EH (cell line): ENCODE measurements at regions not wholly inside any gene's neighbourhood (a gene's known extent, or its start where the extent isn't known, plus 50 kb on each side); places are given as distances from the start of the nearest gene placed in this dataset.
A peak's percentile ranks its signal among the peaks of the same experiment; 100 is the strongest.
"Not testable (repeated sequence)": the region's sequence is repeated elsewhere in the genome, so short reads cannot be mapped to it uniquely, and the experiment has no call there.

ENCODE experiments used
- DNase-seq: peaks from one replicate; pipeline ENCODE4 v3.0.0-alpha.2; 2015; ENCODE audit warnings: low read depth

DNA sequence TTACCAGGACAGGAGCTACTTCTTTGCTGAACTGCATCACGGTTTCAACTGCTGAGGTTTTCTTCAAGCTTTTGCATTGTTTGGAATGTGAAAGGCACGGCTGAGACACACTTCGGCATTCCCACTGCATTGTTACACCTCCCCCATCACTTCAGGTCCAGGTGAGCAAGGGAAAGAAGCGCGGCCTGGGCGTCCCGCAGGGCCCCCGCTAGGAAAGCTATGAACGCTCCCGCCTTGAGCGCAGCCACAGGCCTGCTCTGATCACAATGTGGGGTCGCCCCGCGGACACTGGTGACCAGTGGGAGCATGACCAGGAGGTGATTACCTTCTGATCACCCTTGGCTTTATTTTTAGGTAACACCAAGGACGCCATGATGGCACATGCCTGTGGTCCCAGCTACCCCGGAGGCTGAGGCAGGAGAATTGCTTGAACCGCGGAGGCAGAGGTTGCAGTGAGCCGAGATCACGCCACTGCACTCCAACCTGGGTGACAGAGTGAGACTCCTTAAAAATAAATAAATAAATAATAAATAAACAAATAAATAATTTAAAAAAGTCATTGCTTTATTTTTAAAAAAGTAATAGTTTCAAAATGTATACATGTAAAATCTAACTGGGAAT lies 82.2 kb upstream of the ANTXRL start:
- DNase-seq: not testable (repeated sequence)

DNA sequence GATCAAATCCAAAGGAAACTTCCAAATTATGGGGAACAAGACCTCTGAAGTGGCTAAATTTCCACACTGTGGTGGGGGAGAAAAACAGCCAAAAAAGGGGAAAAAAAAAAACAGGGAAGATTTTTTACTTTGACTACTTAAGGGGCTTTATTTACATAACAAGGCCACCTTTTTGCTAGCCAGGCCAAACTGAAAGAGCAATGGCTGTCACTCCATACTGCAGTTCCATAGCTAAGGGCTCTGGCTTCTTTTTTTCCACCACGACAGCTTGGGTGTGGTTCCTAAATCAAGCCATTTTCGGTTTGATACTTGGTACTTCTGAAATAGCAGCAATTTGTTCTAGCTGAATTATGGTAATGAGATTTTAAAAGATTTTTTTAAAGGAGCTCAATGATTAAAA lies 76.4 kb upstream of the ANTXRL start:
- DNase-seq: not testable (repeated sequence)

DNA sequence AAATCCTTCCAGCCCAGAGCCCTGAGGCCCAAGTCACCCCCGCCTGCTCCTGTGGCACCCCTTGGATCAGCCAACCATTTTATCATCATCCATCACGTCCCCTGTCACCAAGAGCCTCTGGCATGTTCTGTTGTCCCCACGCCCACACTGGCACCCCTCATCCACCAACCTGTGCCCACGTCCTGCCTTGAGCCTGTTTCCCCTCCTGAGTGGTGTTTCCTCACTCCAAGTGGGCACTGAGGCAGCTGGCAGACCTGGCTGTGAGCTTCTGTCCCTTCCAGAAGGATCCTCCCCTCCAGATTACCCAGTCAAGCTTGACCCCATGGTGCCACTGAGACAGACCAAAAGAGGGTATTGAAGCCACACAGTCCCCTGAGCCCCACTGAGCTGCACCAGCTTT lies 71.4 kb upstream of the ANTXRL start:
- no peak for DNase-seq

DNA sequence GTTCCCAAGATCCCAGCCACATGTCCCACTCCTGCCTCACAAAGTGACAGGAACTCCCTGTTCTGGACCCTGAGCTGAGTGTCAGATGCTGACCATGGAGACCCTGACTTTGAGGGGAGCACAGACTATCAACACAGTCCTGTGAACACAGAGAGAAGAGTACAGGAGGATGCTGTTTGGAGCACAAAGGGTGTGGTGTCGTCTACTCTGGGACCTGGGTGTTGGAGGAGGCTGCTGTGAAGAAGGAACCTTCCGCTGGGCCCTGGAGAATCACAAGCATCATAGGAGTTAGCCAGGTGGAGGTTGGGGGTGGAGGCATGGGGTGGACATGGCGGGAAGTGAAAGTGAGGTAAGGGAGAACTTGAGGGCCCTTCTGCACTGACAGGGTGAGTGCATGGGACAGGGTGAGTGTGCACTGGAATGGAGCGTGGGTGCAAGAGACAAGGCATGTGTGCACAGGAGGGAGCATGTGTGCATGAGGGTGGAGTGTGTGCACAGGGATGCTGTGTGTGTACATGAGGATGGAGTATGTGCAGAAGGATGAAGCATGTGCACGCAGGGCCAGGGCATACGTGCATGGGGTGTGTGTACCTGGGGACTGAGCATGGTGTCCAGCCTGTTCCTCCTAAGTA lies 70.7 kb upstream of the ANTXRL start:
- no peak for DNase-seq

DNA sequence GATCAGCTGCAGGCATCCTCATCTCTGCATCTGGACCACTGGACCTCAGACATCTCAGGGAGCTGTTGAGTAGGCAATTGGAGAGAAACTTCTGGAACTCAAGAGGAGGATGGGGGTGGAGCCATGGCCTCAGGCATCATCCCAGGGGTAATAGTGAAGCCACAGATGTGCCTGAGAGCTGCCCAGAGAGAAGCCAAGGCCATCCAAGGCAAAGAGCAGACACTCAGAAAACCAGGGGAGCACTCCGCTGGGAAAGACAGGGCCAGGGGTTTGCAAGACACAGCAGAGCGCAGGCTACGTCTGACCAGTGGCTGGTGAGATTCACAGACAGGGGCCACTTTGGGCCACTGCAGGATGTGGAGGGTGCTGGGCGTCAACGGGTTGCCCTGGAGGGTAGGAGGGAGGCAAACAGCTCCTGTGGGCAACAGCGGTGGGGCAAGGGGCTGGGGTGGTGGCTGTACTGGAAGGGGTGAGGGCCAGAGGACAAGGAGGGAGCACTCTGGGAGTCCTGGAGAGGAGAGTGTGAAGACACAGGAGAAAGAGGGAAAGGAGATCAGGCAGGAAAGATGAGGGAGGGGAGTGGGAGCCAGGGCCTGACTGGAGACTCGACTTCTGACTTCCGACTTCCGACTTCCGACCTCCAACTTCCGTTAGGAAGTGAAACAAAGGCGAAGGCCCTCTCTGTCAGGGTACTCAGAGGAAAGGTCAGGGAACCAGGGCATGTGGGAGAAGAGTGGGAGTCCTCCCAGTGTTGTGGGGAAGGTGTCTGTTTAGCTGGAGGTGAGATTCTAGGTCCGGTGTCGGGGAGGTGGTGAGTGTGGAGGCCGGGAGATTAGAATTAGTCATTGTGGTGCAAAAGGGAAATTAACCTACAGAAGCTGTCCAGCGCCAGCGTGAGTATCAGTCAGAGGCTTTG lies 69.7 kb upstream of the ANTXRL start:
- no peak for DNase-seq

DNA sequence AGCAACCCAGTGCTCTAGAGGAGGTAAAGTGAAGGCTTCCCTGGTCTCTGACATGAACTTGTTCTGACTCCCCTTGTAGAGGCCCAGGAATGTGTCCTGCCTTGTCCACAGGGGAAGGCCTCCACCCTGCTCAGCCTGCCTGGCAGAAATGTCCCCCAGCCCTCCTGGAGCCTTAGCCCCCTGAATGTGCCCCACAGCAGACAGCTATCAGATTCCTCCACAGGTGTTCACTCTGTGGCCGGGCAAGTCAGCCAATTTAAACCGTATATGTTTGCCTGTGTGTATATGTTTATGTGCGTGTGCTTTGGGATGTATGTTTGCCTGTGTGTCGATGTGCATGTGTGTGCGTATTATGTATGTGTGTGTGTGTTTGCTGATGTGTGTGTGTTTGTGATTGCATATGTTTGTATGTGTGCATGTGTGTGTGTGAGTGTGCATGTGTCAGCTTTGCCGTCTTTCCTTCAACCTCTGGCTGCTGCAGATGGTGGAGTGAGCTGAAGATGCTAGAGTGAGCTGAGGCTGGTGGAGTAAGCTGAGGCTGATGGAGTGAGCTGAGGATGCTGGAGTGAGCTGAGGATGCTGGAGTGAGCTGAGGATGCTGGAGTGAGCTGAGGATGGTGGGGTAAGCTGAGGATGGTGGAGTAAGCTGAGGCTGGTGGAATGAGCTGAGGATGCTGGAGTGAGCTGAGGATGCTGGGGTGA lies 68.9 kb upstream of the ANTXRL start:
- no peak for DNase-seq

DNA sequence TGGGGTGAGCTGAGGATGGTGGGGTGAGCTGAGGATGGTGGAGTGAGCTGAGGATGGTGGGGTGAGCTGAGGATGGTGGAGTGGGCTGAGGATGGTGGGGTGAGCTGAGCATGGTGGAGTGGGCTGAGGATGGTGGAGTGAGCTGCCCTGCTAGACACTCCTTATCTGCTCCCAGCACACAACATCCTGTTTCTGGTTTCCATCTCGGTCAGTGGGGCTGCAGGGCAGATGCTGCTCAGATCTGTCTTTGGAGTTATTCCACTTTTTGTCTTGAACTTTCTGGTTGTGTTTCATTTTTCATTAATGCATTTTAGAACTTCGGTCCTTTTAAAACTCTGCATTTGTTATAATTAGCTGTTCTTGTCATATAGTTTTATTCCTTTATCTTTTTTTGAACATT lies 67.9 kb upstream of the ANTXRL start:
- no peak for DNase-seq

DNA sequence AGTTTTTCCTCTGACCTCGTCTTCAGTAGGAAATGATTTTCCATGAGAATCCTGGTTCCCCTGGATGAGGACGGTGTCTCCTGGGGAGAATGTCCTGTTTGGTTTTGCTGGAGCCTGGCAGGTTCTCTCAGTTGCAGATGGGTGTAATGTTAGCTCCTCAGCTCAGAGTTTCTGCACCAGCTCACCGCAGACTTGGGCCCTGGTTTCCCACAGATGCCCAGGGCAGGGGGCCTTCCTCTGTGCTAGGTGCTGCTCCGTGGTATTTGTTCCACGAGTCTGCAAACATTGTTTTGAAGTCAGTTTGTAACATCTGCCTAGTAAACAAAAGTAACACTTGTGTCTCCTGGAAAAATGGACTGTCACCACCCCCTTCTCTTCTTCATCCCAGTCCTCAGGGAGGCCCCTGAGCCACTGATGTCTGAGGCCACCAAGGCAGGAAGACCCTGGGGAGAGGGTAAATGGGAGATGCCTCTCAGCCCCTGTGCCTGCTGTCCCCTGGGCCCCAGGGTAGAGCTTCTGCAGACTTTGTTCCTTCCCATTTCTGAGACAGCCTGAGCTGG lies 67.3 kb upstream of the ANTXRL start:
- not testable (repeated sequence) for DNase-seq

DNA sequence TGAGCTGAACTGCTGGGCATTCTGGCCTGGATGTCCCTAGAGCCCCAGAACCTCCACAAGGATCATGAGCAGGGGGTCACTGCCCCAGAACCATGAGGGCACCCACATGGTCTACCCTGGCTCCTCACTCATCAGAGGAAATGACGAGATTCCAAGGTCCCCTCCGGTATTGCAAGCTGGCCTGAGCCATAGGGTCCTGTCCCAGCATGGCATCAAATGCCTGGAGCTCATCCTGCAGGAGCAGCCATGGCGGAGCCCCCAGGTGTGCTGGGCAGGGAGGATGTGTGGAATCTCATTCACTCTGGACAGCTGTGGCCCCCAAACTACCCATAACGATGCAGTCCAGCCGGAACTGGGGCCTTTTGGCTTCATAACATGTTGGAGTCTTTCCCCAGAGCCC lies 66.6 kb upstream of the ANTXRL start:
- no peak for DNase-seq

DNA sequence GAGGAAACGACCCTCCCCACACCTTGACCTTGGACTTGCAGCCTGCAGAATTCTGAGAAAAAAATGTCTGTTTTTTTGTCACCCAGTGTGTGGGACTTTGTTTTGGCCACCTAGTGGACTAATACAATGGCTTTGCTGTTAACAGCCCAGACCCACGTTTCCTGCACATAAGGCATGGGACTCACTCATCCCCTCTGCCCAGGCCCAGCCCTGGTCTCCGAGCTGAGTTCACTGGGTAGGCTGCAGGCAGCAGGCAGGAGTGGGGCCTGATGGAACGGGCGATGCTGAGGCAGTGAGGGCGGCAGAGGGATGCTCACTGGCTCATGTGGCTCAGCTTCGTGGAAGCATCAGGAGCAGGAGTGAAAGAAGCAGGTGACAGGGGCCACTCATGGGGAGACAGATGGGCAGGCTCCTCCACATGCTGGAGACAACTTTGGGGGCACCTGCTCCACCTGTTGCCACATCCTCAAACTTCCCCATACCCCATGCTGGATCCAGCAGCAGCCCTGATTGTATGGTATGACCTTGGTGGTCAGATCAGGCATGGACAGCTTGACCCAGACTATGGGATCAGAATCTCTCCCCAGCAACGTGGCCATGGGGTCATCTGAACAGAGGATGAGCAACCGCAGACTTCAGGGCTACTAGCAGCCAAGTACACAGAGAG lies 65.8 kb upstream of the ANTXRL start:
- no peak for DNase-seq

DNA sequence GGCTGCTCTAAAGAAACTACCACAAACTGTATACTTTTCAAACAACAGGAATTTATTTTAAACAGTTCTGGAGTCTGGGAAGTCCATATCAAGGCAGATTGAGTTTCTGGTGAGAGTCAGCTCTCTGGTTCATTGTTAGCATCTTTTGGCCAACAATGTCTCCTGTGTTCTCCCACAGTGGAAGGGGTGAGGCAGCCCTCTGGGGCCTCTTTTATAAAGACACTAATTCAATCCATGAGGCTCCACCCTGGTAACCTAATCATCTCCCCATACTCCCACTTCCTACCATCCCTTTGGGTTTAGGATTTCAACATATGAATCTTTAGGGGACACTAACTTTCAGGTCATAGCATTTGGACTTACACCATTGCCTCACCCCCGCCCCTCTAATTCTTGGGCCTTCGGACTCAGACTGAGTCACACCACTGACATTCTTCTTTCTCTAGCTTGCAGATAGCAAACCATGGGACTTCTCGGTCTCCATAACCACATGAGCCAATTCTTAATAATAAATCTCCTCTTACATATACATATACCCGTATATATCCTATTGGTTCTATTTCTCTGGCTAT lies 64.3 kb upstream of the ANTXRL start:
- DNase-seq: peak; percentile 20

DNA sequence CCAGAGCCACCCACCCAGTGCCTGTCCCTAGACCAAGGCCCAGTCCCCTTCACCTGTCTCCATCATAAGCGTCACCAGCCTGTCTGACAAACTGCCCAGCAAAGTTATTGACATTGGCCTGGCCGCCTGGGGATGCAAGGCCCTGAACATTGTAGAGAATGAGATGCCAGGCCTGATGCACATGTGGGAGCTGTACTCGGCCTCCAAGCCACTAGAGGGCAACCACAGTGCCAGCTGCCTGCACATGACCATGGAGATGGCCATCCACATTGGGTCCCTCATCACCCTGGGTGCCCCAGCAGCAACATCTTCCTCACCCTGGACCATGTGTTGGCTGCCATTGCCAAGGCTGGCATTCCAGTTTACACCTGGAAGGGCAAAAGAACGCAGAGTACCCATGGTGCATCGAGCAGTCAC lies 63.7 kb upstream of the ANTXRL start:
- no peak for DNase-seq

DNA sequence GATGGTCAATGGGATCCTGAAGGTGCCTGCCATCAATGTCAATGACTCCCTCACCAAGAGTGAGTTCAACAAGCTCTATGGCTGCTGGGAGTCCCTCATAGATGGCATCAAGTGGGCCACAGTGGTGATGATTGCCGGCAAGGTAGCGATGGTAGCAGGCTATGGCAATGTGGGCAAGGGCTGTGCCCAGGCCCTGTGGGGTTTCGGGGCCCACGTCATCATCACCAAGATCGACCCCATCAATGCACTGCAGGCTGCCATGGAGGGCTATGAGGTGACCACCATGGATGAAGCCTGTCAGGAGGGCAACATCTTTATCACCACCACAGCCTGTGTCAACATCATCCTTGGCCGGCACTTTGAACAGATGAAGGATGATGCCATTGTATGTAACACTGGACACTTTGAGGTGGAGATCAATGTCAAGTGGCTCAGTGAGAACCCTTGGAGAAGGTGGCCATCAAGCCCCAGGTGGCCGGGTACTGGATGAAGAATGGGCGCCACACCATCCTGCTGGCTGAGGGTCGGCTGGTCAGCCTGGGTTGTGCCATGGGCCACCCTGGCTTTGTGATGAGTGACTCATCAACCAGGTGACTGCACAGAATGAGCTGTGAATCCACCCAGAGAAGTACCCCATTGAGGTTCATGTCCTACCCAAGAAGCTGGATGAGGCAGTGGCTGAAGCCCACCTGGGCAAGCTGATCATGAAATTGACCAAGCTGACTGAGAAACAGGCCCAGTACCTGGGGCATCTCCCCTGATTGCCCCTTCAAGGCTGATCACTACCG lies 63.0 kb upstream of the ANTXRL start:
- no peak for DNase-seq

DNA sequence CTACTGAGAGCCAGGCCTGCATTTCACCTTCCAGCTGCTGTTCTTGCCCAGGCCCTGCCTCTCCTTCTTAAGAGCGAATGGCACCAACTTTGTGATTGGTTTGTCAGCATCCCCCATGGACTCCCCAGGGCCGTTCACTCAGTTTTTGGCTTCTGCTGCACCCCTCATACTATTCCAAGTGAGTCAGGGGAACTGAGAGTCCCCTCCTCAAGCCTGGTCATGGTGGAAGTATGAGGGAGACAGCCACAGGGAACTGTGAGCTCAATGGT lies 62.4 kb upstream of the ANTXRL start:
- DNase-seq: no peak

DNA sequence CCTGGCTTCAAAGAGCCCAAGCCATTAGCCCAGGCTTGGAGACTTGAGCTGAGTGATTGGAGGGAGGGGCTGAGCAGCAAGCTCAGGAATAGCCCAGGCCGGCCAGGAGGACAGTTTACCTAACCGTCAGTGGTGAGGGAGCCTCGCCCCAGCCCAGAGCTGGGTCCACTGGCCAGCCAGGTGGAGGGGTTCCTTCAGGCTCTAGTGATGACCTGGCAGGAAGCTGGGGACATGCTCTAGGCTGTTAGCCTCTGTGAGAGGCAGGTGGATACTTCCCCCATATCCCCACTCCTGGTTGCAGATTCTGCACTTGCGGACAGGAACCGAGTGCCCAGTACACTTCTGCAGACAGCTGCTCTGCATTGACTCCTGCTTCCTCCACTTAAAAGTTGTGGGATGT lies 61.2 kb upstream of the ANTXRL start:
- no peak for DNase-seq

DNA sequence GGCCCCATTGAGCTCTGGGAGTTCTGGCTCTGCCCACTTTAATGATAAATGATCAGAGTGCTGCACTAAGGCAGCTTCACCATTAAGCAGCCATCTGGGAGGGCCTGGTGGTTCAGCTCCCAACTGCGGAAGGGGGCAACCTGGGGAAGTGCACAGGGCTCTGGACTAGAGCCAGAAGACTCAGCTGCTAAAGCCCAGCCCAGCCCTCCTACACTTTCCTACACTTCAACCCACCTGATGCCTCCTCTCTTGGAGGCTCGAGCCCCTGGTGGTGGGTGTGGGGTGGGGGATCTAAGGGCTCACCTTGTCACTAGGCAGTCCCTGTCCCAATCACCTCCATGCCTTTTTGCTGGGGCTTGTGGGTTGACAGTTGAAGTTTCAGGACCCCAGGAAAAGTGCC lies 60.6 kb upstream of the ANTXRL start:
- no peak for DNase-seq

DNA sequence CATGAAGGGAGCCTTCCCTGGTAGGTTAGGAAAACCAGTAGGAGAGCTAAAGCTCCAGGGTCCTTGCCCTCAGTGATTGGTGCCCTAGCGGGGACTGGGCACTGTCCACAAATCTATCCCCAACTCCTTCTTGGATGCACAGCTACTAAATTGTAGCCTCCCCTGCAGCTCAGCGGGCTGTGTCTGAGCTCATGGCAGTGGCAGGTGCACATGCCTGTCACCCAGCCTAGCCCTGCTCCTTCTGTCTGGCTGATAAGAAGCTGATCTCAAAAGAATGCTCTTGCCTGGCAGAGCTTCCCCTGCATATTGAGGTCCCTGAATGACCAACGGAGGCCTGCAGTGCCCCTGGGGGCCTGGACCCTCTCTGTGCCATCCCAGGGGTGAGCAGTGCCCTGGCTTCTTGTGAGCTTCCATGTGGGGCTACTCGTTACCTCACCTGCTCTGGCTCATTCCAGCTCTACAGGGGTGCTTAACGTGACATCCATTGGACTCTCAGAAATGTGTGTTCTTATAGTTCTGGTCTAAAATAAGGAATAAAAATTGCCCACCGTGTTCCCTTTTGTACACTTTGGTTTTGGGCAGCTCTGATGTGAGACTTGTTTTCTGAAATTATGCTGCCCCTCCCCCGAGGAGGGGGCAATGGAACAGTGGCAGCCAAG lies 59.8 kb upstream of the ANTXRL start:
- no peak for DNase-seq

DNA sequence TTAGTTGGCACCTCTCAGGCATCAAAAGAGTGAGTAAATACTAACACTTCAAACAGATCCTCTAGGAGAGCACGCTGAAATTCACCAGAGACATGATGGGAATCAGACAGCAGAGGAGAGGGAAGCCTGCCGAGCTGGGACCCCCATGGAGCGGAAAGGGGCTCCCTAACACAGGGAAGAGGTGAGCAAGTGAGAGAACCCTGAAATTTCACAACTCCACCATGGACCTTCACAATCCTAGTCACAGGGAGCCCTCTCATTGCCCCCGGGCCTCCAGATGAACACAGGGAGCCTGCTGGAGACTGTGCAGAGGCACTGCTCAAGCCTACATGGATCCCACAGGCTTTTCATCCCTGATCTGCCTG lies 59.2 kb upstream of the ANTXRL start:
- DNase-seq: no peak

DNA sequence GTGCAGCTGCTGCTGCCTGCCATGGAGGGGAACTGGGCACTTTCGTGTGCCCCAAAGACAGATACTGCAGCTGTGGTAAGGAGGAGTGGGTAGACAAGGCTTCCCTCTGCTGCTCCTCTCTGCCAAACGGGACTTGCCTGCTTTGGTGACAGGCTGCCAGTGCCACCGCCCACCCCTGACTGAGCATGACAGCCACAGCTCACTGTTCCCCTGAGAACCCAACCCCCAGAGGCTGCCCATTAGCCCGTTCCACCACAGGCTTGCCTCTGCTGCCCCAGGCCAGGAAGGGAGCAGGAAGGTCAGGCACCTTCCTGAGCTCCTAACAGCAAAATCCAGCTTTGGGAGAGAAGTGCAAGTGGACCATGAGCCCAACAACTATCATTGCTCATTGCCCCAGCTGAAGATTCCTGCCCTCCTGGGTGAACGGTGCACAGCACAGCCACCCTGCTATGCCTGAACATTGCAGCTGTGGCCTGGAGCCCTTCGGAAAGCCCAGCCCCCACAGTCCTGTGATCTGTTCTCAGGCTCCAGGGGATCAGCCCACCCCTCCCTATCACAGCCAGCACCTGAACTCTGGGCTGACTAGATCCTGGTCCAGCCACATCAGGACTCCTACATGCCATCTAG lies 58.7 kb upstream of the ANTXRL start:
- no peak for DNase-seq

DNA sequence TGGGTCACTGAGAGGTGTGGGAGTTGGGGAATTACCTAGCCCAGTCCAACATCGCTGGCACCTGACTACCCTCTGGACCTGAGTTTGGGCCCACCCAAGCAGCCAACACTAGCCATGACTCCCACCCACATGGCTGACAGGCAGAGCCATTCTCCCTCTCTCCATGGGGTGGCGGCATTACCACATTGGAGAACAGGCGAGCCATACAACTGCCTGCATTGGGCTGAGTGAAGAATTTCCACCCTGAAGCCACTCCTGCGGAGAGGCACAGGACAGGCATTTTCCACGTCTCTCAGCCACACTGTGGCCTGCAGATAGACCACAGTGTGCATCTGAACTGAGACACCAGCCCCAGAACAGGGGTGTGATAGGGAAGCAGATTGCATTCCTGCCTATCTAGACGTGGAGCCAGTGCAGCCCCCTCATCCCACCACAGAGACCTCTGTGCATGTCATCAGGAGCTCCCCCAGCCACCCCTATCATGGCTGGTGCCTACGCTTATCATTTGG lies 58.2 kb upstream of the ANTXRL start:
- DNase-seq: peak; percentile 79
